GM12878 (cell line): ENCODE measurements at regions not wholly inside any gene's neighbourhood (a gene's known extent, or its start where the extent isn't known, plus 50 kb on each side); places are given as distances from the start of the nearest gene placed in this dataset.

ENCODE experiments used
- ATAC-seq: fragments of 200-7000 bp; cut with Tn5 transposase; 3 replicates; pipeline ENCODE4 v1.9.1; 2020; ENCODE audit warnings: mild to moderate bottlenecking, moderate library complexity
- BruUV-seq: library from RNA; stranded (reverse); fragments of 400-500 nt; replicated peaks from 2 replicates; lab custom pipeline; 2021; lab: Mats Ljungman, UMichigan
- CTCF ChIA-PET: fragments of 300-600 bp; sonication (Branson Sonifier 250); formaldehyde crosslinking; extraction: SDS; loops from one replicate; lab custom pipeline; 2021; ENCODE audit warnings: inconsistent platforms; lab: Yijun Ruan, JAX
- POLR2A ChIA-PET: fragments of 350-600 bp; formaldehyde crosslinking; extraction: SDS; loops from one replicate; lab custom pipeline; 2021; ENCODE audit warnings: inconsistent platforms; lab: Charles Lee
- RAD21 ChIA-PET: fragments of 300-600 bp; sonication (Branson Sonifier 250); formaldehyde crosslinking; loops from one replicate; lab custom pipeline; 2023; ENCODE audit warnings: antibody characterized with exemption; ENCODE audit not compliant: unreplicated experiment; lab: Charles Lee
- SMC1A ChIA-PET: fragments of 300-600 bp; sonication (Branson Sonifier 250); formaldehyde crosslinking; loops from one replicate; lab custom pipeline; 2023; ENCODE audit not compliant: unreplicated experiment, uncharacterized antibody; lab: Charles Lee
- DNase-seq: peaks from one replicate; pipeline ENCODE4 v3.0.0-alpha.2; 2011; ENCODE audit warnings: low read depth, low spot score
- FAIRE-seq: peaks from 3 replicates; lab custom pipeline; 2011; peaks lifted over from hg19 to GRCh38; lab: Jason Lieb, UNC
- H2AFZ ChIP-seq: 2 replicates; pipeline ENCODE4 v1.6.0; 2011; ENCODE audit warnings: low read depth, low read length, control low read depth; ENCODE audit not compliant: control insufficient read depth
- H3K27ac ChIP-seq: 2 replicates; pipeline ENCODE4 v1.5.1; 2011; ENCODE audit warnings: control low read depth; ENCODE audit not compliant: control insufficient read depth, insufficient read depth
- H3K27me3 ChIP-seq, 2 experiments: replicated peaks in 1 of 2; 2 replicates each; pipeline versions ENCODE4 v1.6.0 to v1.6.1; 2011; ENCODE audit warnings: low read length in 1 of 2; ENCODE audit not compliant: control insufficient read depth in 2 of 2, insufficient read depth in 2 of 2
- H3K36me3 ChIP-seq, 2 experiments: 2 replicates each; pipeline ENCODE4 v1.5.1; 2011; ENCODE audit warnings: low read length in 1 of 2; ENCODE audit not compliant: control insufficient read depth in 2 of 2, insufficient read depth in 2 of 2
- H3K4me1 ChIP-seq: 2 replicates; pipeline ENCODE4 v1.6.1; 2011; ENCODE audit warnings: mild to moderate bottlenecking, low read length, moderate library complexity, mixed read lengths; ENCODE audit not compliant: control insufficient read depth, insufficient read depth
- H3K4me2 ChIP-seq: 2 replicates; pipeline ENCODE4 v1.6.0; 2011; ENCODE audit warnings: control low read depth; ENCODE audit not compliant: control insufficient read depth, insufficient read depth
- H3K4me3 ChIP-seq: fragments of 200-600 bp; sonication (generic); 2 replicates; pipeline ENCODE4 v1.5.1; 2016
- H3K79me2 ChIP-seq: 2 replicates; pipeline ENCODE4 v1.6.0; 2011; ENCODE audit warnings: low read length; ENCODE audit not compliant: control insufficient read depth, insufficient read depth
- H3K9ac ChIP-seq: 2 replicates; pipeline ENCODE4 v1.8.0; 2011; ENCODE audit warnings: low read length, control low read depth, mixed read lengths; ENCODE audit not compliant: control insufficient read depth, insufficient read depth
- H3K9me3 ChIP-seq: replicated peaks from 3 replicates; pipeline ENCODE4 v1.5.1; 2011; ENCODE audit warnings: mild to moderate bottlenecking, low read length; ENCODE audit not compliant: control insufficient read depth, insufficient read depth
- H4K20me1 ChIP-seq: 2 replicates; pipeline ENCODE4 v1.6.0; 2011; ENCODE audit not compliant: control insufficient read depth, insufficient read depth
- E4F1 ChIP-seq: fragments of 450-650 bp; IDR thresholded peaks from 2 replicates; pipeline ENCODE4 v1.6.1; 2018; ENCODE audit warnings: borderline replicate concordance, mild to moderate bottlenecking; ENCODE audit not compliant: partially characterized antibody
- JUND ChIP-seq: IDR thresholded peaks from 2 replicates; pipeline ENCODE4 v1.6.1; 2012; ENCODE audit warnings: low read depth, mild to moderate bottlenecking, low read length, improper control_type of control experiment, moderate library complexity
- MAX ChIP-seq: IDR thresholded peaks from 2 replicates; pipeline ENCODE4 v1.6.1; 2012; ENCODE audit warnings: low read depth, low read length, improper control_type of control experiment
- MYB ChIP-seq: fragments of 150-350 bp; IDR thresholded peaks from 2 replicates; pipeline ENCODE4 v1.6.1; 2014; ENCODE audit warnings: mild to moderate bottlenecking, low read depth, low read length, borderline replicate concordance
- MYC ChIP-seq: IDR thresholded peaks from 2 replicates; pipeline ENCODE4 v1.6.1; 2011; ENCODE audit warnings: mild to moderate bottlenecking, low read length, moderate library complexity, inconsistent platforms; ENCODE audit not compliant: insufficient read depth, insufficient replicate concordance, insufficient read length, severe bottlenecking
- POLR2AphosphoS2 ChIP-seq: IDR thresholded peaks from 2 replicates; pipeline ENCODE4 v1.6.1; 2011; ENCODE audit warnings: low read depth, mild to moderate bottlenecking, low read length, improper control_type of control experiment, moderate library complexity
- RAD21 ChIP-seq: IDR thresholded peaks from 2 replicates; pipeline ENCODE4 v1.6.1; 2011; ENCODE audit warnings: mild to moderate bottlenecking, low read depth, low read length, moderate library complexity; ENCODE audit not compliant: insufficient read depth
- USF2 ChIP-seq: IDR thresholded peaks from 2 replicates; pipeline ENCODE4 v1.6.1; 2011; ENCODE audit warnings: low read depth, low read length, improper control_type of control experiment, borderline replicate concordance
- in situ Hi-C: fragments of 300-500 bp; cut with MboI; formaldehyde crosslinking; loops from 9 replicates; pipeline ENCODE4 v1.14.3; 2018; ENCODE audit warnings: mixed read lengths
- intact Hi-C: fragments of 100-400 bp; cut with micrococcal nuclease; formaldehyde crosslinking; loops from one replicate; pipeline ENCODE4 v1.14.2; 2022; ENCODE audit not compliant: unreplicated experiment

GRCh38 chr13:36766295-36766694, 52.7 kb upstream of the RFXAP start:
- intact Hi-C loops: no loop called here
- H3K4me2 ChIP-seq: no peak overlapping the region
- DNase-seq (no peak), ATAC-seq (no peak)
- H3K27me3 ChIP-seq: no peaks in the 10 kb centered on the region
- ChIA-PET SMC1A (interaction anchor here (1.2 kb wide), 1 partner anchor 21 kb away, joined by 4 read pairs; no protein-coding TSS in a partner anchor), POLR2A (interaction anchor here (0.7 kb wide), 1 partner anchor 12 kb away, joined by 5 read pairs; no protein-coding TSS in a partner anchor)
- H3K4me3 ChIP-seq: no peak overlapping the region
- H3K36me3 ChIP-seq: no peaks in the 10 kb centered on the region
- no peak overlapping the region for H3K27ac ChIP-seq
- TF ChIP-seq USF2 (no peak), JUND (no peak), MYB (no peak), MAX (no peak), POLR2AphosphoS2 (no peak), RAD21 (no peak), E4F1 (no peak), MYC (no peak)
- TF ChIP-seq, all 136 proteins: peak for 0
- Histone ChIP-seq H3K4me1 (no peaks in the 10 kb centered on the region), H4K20me1 (no peaks in the 10 kb centered on the region), H2AFZ (no peak overlapping the region), H3K9me3 (peaks cover 3% of the 10 kb centered on the region; the same call in 2 of the 3 replicates), H3K79me2 (no peaks in the 10 kb centered on the region), H3K9ac (no peak overlapping the region)
- FAIRE-seq: no peak
- in situ Hi-C loops: no loop called here
- no TSS peak for BruUV-seq
- ChIA-PET CTCF (no interaction called here), RAD21 (no interaction called here)
